OCI-LY1 (cell line): ENCODE measurements at regions not wholly inside any gene's neighbourhood (a gene's known extent, or its start where the extent isn't known, plus 50 kb on each side); places are given as distances from the start of the nearest gene placed in this dataset.

Experiments
- H2AFZ ChIP-seq: fragments of 200-600 bp; sonication (generic), shearing (Covaris generic); 2 replicates; pipeline ENCODE4 v1.6.0; 2014; ENCODE audit warnings: antibody characterized with exemption, mild to moderate bottlenecking, low read length
- H3F3A ChIP-seq: fragments of 200-600 bp; sonication (generic), shearing (Covaris generic); 2 replicates; pipeline ENCODE4 v1.6.0; 2014; ENCODE audit warnings: mild to moderate bottlenecking, antibody characterized with exemption, low read length, moderate library complexity; ENCODE audit not compliant: insufficient read depth
- H3K27ac ChIP-seq: fragments of 200-600 bp; sonication (generic); 2 replicates; pipeline ENCODE4 v1.5.1; 2014; ENCODE audit warnings: low read length, mixed run types, mild to moderate bottlenecking, low read depth; ENCODE audit not compliant: poor library complexity, severe bottlenecking
- H3K27me3 ChIP-seq: fragments of 200-600 bp; sonication (generic); 2 replicates; pipeline ENCODE4 v1.6.0; 2014; ENCODE audit warnings: antibody characterized with exemption, mild to moderate bottlenecking, low read length, moderate library complexity; ENCODE audit not compliant: insufficient read depth
- H3K36me3 ChIP-seq: fragments of 200-600 bp; sonication (generic); 2 replicates; pipeline ENCODE4 v1.6.1; 2014; ENCODE audit warnings: mild to moderate bottlenecking, antibody characterized with exemption, low read length, moderate library complexity, mixed read lengths; ENCODE audit not compliant: insufficient read depth
- H3K4me1 ChIP-seq: fragments of 200-600 bp; sonication (generic); 2 replicates; pipeline ENCODE4 v1.5.1; 2014; ENCODE audit warnings: mild to moderate bottlenecking, low read length, moderate library complexity; ENCODE audit not compliant: insufficient read depth, severe bottlenecking
- H3K4me2 ChIP-seq: fragments of 200-600 bp; sonication (generic), shearing (Covaris generic); 2 replicates; pipeline ENCODE4 v1.6.1; 2014; ENCODE audit warnings: low read length
- H3K4me3 ChIP-seq: fragments of 200-600 bp; sonication (generic); 2 replicates; pipeline ENCODE4 v1.5.1; 2014; ENCODE audit warnings: low read length, low read depth, mild to moderate bottlenecking, mixed read lengths; ENCODE audit not compliant: poor library complexity, severe bottlenecking
- H3K79me2 ChIP-seq: fragments of 200-600 bp; shearing (Covaris generic); 2 replicates; pipeline ENCODE4 v1.6.1; 2016; ENCODE audit warnings: mixed run types, low read length, mixed read lengths; ENCODE audit not compliant: insufficient read depth
- H3K9ac ChIP-seq: fragments of 200-600 bp; sonication (generic), shearing (Covaris generic); 2 replicates; pipeline ENCODE4 v1.6.1; 2014; ENCODE audit warnings: mild to moderate bottlenecking, low read length, mixed read lengths
- H3K9me2 ChIP-seq: fragments of 200-600 bp; sonication (generic), shearing (Covaris generic); 2 replicates; pipeline ENCODE4 v1.6.1; 2014; ENCODE audit warnings: low read depth, mild to moderate bottlenecking, low read length, mixed read lengths
- H3K9me3 ChIP-seq: fragments of 200-600 bp; shearing (Covaris generic); 2 replicates; pipeline ENCODE4 v1.6.1; 2014; ENCODE audit warnings: low read length, mixed read lengths
- H4K20me1 ChIP-seq: fragments of 200-600 bp; sonication (generic), shearing (Covaris generic); 2 replicates; pipeline ENCODE4 v1.6.0; 2016; ENCODE audit warnings: mild to moderate bottlenecking, low read length; ENCODE audit not compliant: insufficient read depth
- CTCF ChIP-seq: fragments of 200-600 bp; sonication (generic), shearing (Covaris generic); IDR thresholded peaks from 2 replicates; pipeline ENCODE4 v1.5.1; 2017; ENCODE audit warnings: mild to moderate bottlenecking, antibody characterized with exemption, low read length, moderate library complexity, mixed read lengths
- EZH2 ChIP-seq: fragments of 200-600 bp; sonication (generic), shearing (Covaris generic); IDR thresholded peaks from 2 replicates; pipeline ENCODE4 v1.8.0; 2017; ENCODE audit warnings: borderline replicate concordance, mixed run types, mild to moderate bottlenecking, antibody characterized with exemption, low read length, moderate library complexity, mixed read lengths

- Histone ChIP-seq H2AFZ (no peak overlapping the region), H4K20me1 (no peaks in the 10 kb centered on the region), H3K79me2 (peaks cover under 1% of the 10 kb centered on the region), H3K9me3 (no peaks in the 10 kb centered on the region), H3K27me3 (no peaks in the 10 kb centered on the region), H3K27ac (no peak overlapping the region), H3K36me3 (no peaks in the 10 kb centered on the region), H3K4me1 (peaks cover 37% of the 10 kb centered on the region), H3K9me2 (no peaks in the 10 kb centered on the region), H3F3A (no peaks in the 10 kb centered on the region), H3K4me3 (no peak overlapping the region), H3K4me2 (no peak overlapping the region), H3K9ac (no peak overlapping the region)
- no peak for TF ChIP-seq EZH2
- TF ChIP-seq CTCF: no peak
Measured at GRCh38 chr2:74039611-74040010, 54.9 kb downstream of the TET3 start.

- TF ChIP-seq EZH2: no peak
- no peak for TF ChIP-seq CTCF
- Histone ChIP-seq H3K36me3 (no peaks in the 10 kb centered on the region), H3K4me3 (no peak overlapping the region), H3K4me1 (peaks cover 31% of the 10 kb centered on the region), H3K79me2 (no peaks in the 10 kb centered on the region; the same call in 1 of the 2 replicates), H2AFZ (no peak overlapping the region), H3K9me3 (no peaks in the 10 kb centered on the region), H3F3A (no peaks in the 10 kb centered on the region), H3K27me3 (no peaks in the 10 kb centered on the region), H3K4me2 (no peak overlapping the region), H4K20me1 (no peaks in the 10 kb centered on the region), H3K9ac (no peak overlapping the region), H3K27ac (no peak overlapping the region), H3K9me2 (no peaks in the 10 kb centered on the region)
Measured at GRCh38 chr2:74041182-74041581, 56.5 kb downstream of the TET3 start.

GRCh38 chr2:74041726-74042125, 57.0 kb downstream of the TET3 start:
- H4K20me1 ChIP-seq: no peaks in the 10 kb centered on the region

More at GRCh38 chr2:74041726-74042125, 57.0 kb downstream of the TET3 start:
- Histone ChIP-seq H3K9me3 (no peaks in the 10 kb centered on the region), H3K27ac (no peak overlapping the region), H2AFZ (no peak overlapping the region), H3K4me3 (no peak overlapping the region), H3K27me3 (no peaks in the 10 kb centered on the region), H3K36me3 (no peaks in the 10 kb centered on the region), H3F3A (no peaks in the 10 kb centered on the region), H3K4me2 (no peak overlapping the region), H3K79me2 (no peaks in the 10 kb centered on the region; the same call in 1 of the 2 replicates), H3K9ac (no peak overlapping the region), H3K9me2 (no peaks in the 10 kb centered on the region), H3K4me1 (peaks cover 26% of the 10 kb centered on the region)
- TF ChIP-seq CTCF (no peak), EZH2 (no peak)
